ENCODE measurements at regions not wholly inside any gene's neighbourhood (a gene's known extent, or its start where the extent isn't known, plus 50 kb on each side); places are given as distances from the start of the nearest gene placed in this dataset.
A peak's percentile ranks its signal among the peaks of the same experiment; 100 is the strongest.

GRCh38 chr10:89829262-89829886 is 128.0 kb downstream of the KIF20B start:
- no peak for DNase-seq

GRCh38 chr10:89829887-89830269 is 128.5 kb downstream of the KIF20B start:
- DNase-seq, result no peak

GRCh38 chr10:89830624-89831023 is 129.2 kb downstream of the KIF20B start:
- no peak for DNase-seq

GRCh38 chr10:89836840-89837164 is 135.4 kb downstream of the KIF20B start:
- DNase-seq, result no peak

- no peak for DNase-seq
Observed at GRCh38 chr10:89837165-89838043, 136.0 kb downstream of the KIF20B start.

- DNase-seq, result no peak
Observed at GRCh38 chr10:89838044-89838615, 136.7 kb downstream of the KIF20B start.

GRCh38 chr10:89845541-89846280 is 144.3 kb downstream of the KIF20B start:
- DNase-seq, result peak; percentile 57

- no peak for DNase-seq
Observed at GRCh38 chr10:89846281-89846630, 144.9 kb downstream of the KIF20B start.

GRCh38 chr10:89846786-89847185 is 145.4 kb downstream of the KIF20B start:
- DNase-seq, result no peak

GRCh38 chr10:89852872-89853271 is 151.5 kb downstream of the KIF20B start:
- no peak for DNase-seq

GRCh38 chr10:89853781-89854191 is 152.4 kb downstream of the KIF20B start:
- no peak for DNase-seq

- DNase-seq, result no peak
Observed at GRCh38 chr10:89857431-89858042, 156.1 kb downstream of the KIF20B start.

- DNase-seq, result no peak
Observed at GRCh38 chr10:89861199-89861573, 159.8 kb downstream of the KIF20B start.

GRCh38 chr10:89861584-89862301 is 160.4 kb downstream of the KIF20B start:
- DNase-seq, result peak; percentile 39

GRCh38 chr10:89867964-89868363 is 166.6 kb downstream of the KIF20B start:
- DNase-seq, result peak; percentile 15

GRCh38 chr10:89869180-89869579 is 167.8 kb downstream of the KIF20B start:
- no peak for DNase-seq

- no peak for DNase-seq
Observed at GRCh38 chr10:89869592-89870156, 168.3 kb downstream of the KIF20B start.

- no peak for DNase-seq
Observed at GRCh38 chr10:89870936-89871335, 169.5 kb downstream of the KIF20B start.

GRCh38 chr10:89873055-89873454 is 171.7 kb downstream of the KIF20B start:
- no peak for DNase-seq

GRCh38 chr10:89875557-89875956 is 174.2 kb downstream of the KIF20B start:
- DNase-seq, result no peak

- peak; percentile 16 for DNase-seq
Observed at GRCh38 chr10:89879121-89879520, 177.7 kb downstream of the KIF20B start.

GRCh38 chr10:89887406-89887805 is 186.0 kb downstream of the KIF20B start:
- no peak for DNase-seq
